Vagina (tissue), 2 donors: ENCODE measurements at regions not wholly inside any gene's neighbourhood (a gene's known extent, or its start where the extent isn't known, plus 50 kb on each side); places are given as distances from the start of the nearest gene placed in this dataset.
"Not testable (repeated sequence)": the region's sequence is repeated elsewhere in the genome, so short reads cannot be mapped to it uniquely, and the experiment has no call there.

ENCODE experiments used
- DNase-seq, 2 donors: peaks; one replicate each; pipeline ENCODE4 v3.0.0-alpha.2; 2017; ENCODE audit errors: extremely low spot score in 2 of 2
- H3K27ac ChIP-seq: fragments of 200-600 bp; sonication (generic); one replicate; pipeline ENCODE4 v1.5.1; 2019
- H3K27me3 ChIP-seq: fragments of 200-600 bp; sonication (generic); one replicate; pipeline ENCODE4 v1.5.1; 2019
- H3K36me3 ChIP-seq, 2 donors: fragments of 200-600 bp; sonication (generic); one replicate each; pipeline ENCODE4 v1.5.1; 2017 to 2019
- H3K4me1 ChIP-seq: fragments of 200-600 bp; sonication (generic); one replicate; pipeline ENCODE4 v1.5.1; 2019
- H3K4me3 ChIP-seq, 2 donors: fragments of 200-600 bp; sonication (generic); 1 replicate in 1 of 2; 2 replicates in 1 of 2; pipeline ENCODE4 v1.5.1; 2016 to 2019
- H3K9me3 ChIP-seq: fragments of 200-600 bp; sonication (generic); one replicate; pipeline ENCODE4 v1.5.1; 2019
- POLR2A ChIP-seq, 2 donors: fragments of 450-650 bp; IDR thresholded peaks; one replicate each; pipeline ENCODE4 v1.6.1; 2017; ENCODE audit warnings: antibody characterized with exemption in 2 of 2, mild to moderate bottlenecking in 2 of 2, moderate library complexity in 2 of 2
- POLR2AphosphoS5 ChIP-seq, 2 donors: sonication (generic); formaldehyde crosslinking; IDR thresholded peaks; one replicate each; pipeline ENCODE4 v1.9.0; 2017; ENCODE audit warnings: antibody characterized with exemption in 2 of 2, mild to moderate bottlenecking in 2 of 2, low read depth in 1 of 2; ENCODE audit not compliant: insufficient read depth in 1 of 2
- intact Hi-C: fragments of 100-400 bp; cut with DNase I; formaldehyde crosslinking; loops from one replicate; pipeline ENCODE4 v1.15.1; 2023
- TF ChIP-seq, protein P1 (sequence below), 3 experiments: fragments of 450-650 bp in 2 of 3; fragments of 200-600 bp in 1 of 3; sonication (generic) in 1 of 3; IDR thresholded peaks; one replicate each; pipeline ENCODE4 v1.5.1; 2017 to 2019; ENCODE audit warnings: antibody characterized with exemption in 3 of 3, mild to moderate bottlenecking in 2 of 3, moderate library complexity in 2 of 3

GRCh38 chr5:1985781-1986180 lies 103.1 kb upstream of the IRX4 start:
- no peaks in the 10 kb centered on the region for H3K9me3 ChIP-seq
- H3K27ac ChIP-seq, result no peak overlapping the region
- TF ChIP-seq, protein P1, sequence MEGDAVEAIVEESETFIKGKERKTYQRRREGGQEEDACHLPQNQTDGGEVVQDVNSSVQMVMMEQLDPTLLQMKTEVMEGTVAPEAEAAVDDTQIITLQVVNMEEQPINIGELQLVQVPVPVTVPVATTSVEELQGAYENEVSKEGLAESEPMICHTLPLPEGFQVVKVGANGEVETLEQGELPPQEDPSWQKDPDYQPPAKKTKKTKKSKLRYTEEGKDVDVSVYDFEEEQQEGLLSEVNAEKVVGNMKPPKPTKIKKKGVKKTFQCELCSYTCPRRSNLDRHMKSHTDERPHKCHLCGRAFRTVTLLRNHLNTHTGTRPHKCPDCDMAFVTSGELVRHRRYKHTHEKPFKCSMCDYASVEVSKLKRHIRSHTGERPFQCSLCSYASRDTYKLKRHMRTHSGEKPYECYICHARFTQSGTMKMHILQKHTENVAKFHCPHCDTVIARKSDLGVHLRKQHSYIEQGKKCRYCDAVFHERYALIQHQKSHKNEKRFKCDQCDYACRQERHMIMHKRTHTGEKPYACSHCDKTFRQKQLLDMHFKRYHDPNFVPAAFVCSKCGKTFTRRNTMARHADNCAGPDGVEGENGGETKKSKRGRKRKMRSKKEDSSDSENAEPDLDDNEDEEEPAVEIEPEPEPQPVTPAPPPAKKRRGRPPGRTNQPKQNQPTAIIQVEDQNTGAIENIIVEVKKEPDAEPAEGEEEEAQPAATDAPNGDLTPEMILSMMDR (IDR thresholded peaks at IDR 0.05), result no peak
- TF ChIP-seq POLR2A (IDR thresholded peaks at IDR 0.05) (no peak), POLR2AphosphoS5 (IDR thresholded peaks at IDR 0.05; ENCODE audit: insufficient read depth in 1 of 2, low read depth in 1 of 2) (no peak)
- H3K4me3 ChIP-seq, result no peak overlapping the region
- peak; percentile 52 to 87 for DNase-seq
- intact Hi-C loops, result no loop called here
- H3K4me1 ChIP-seq, result no peaks in the 10 kb centered on the region
- H3K36me3 ChIP-seq, result no peaks in the 10 kb centered on the region
- H3K27me3 ChIP-seq, result no peaks in the 10 kb centered on the region

- Histone ChIP-seq H3K36me3 (no peaks in the 10 kb centered on the region), H3K9me3 (no peaks in the 10 kb centered on the region), H3K27me3 (no peaks in the 10 kb centered on the region), H3K4me1 (no peaks in the 10 kb centered on the region), H3K27ac (no peak overlapping the region), H3K4me3 (no peak overlapping the region)
- TF ChIP-seq POLR2A (IDR thresholded peaks at IDR 0.05) (no peak), POLR2AphosphoS5 (IDR thresholded peaks at IDR 0.05; ENCODE audit: insufficient read depth in 1 of 2, low read depth in 1 of 2) (no peak)
- TF ChIP-seq, protein P1 (IDR thresholded peaks at IDR 0.05), result no peak
- intact Hi-C loops, result no loop called here
- DNase-seq, result peak; percentile 37 to 44
These were observed 101.4 kb upstream of the IRX4 start for GRCh38 chr5:1983919-1984695.

DNA sequence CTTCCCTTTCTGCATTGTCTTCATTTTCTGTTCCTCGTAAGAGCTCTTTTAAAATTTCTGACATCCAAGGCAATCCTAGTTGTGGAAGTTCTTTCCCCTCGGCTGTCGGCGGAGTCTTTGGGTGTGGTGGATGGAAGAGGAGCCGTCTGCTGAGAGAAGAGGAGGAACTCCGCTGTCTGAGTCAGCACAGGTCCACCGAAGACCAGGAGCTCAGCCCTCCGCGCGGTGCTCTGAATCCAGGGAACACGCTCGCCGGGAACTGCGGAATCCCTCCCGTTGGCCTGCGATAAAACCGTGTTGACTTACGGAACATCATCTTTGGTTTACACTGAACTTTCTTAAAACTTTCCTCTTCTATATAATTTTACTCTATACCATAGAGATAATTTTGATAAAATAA lies 100.7 kb upstream of the IRX4 start:
- intact Hi-C loops, result no loop called here
- peak in 1 of 2 donors; percentile 20 for DNase-seq
- no peak for TF ChIP-seq POLR2AphosphoS5 (IDR thresholded peaks at IDR 0.05; ENCODE audit: insufficient read depth in 1 of 2, low read depth in 1 of 2)
- no peak for TF ChIP-seq POLR2A (IDR thresholded peaks at IDR 0.05)
- TF ChIP-seq, protein P1 (IDR thresholded peaks at IDR 0.05), result no peak
- H3K36me3 ChIP-seq, result no peaks in the 10 kb centered on the region
- H3K27ac ChIP-seq, result no peak overlapping the region
- no peaks in the 10 kb centered on the region for H3K4me1 ChIP-seq
- no peaks in the 10 kb centered on the region for H3K27me3 ChIP-seq
- no peak overlapping the region for H3K4me3 ChIP-seq
- H3K9me3 ChIP-seq, result no peaks in the 10 kb centered on the region

DNA sequence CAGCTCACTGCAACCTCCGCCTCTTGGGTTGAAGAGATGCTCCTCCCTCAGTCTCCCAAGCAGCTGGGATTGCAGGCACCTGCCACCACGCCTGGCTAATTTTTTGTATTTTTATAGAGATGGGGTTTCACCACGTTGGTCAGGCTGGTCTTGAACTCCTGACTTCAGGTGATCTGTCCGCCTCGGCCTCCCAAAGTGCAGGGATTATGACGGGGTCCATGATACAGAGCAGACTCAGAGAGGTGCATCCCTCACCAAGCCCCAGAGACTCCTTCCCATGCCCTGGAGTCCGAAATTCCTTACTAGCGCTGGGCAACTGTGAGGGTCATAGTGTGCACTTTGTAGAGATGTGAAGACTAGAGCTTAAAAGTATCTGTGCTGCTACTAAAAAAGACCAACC lies 99.8 kb upstream of the IRX4 start:
- intact Hi-C loops, H3K27me3 ChIP-seq, H3K36me3 ChIP-seq, H3K4me1 ChIP-seq, H3K4me3 ChIP-seq, H3K9me3 ChIP-seq, H3K27ac ChIP-seq: not testable (repeated sequence)
- peak in 1 of 2 donors; percentile 37 for DNase-seq

DNA sequence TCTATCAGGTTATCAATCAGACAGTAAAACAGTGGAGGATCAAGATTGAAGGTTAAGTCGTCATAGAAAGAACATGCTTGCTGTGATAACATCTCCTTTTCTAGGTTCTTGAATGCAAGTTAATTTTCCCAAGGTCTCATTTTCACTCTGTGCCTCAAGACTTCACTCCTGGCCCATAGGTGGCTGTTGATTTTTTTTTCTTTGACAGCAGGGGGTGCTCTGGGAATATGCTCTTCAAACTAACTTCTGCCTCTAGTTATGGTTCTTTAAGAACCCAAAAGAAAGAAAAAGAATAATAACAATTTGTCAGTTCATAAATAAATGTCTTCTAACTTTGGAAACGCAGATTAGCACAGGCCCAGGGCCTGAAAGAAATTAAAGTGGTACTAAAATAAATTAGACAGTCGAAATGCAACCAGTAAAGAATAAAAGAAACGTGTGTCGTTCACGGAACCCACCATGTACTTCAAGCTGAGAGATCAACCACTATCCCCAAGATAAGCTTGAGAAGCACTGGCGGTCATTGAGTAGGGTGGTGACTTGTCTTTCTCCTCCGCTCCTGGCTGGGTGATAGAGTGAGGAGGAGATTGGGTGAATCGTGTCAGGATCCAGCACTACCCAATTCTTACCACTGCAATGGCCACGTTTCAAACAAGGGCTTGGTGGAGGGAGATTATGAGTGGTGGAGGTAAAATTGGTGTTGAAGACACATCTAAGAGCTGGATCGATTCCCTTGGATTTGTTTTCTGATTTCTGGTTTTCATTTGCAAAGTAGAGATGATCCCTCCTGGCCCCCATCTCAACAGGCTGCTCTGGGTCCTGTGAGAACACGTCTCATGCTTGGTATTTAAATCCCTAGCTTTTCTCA lies 93.4 kb upstream of the IRX4 start:
- no peaks in the 10 kb centered on the region for H3K27me3 ChIP-seq
- intact Hi-C loops, result no loop called here
- no peak overlapping the region for H3K4me3 ChIP-seq
- peaks cover 16% of the 10 kb centered on the region for H3K4me1 ChIP-seq
- H3K36me3 ChIP-seq, result no peaks in the 10 kb centered on the region
- peak in 1 of 2 donors; percentile 64 for DNase-seq
- TF ChIP-seq POLR2AphosphoS5 (IDR thresholded peaks at IDR 0.05; ENCODE audit: insufficient read depth in 1 of 2, low read depth in 1 of 2) (peak in 1 of 2 donors; percentile 35), POLR2A (IDR thresholded peaks at IDR 0.05) (no peak)
- TF ChIP-seq, protein P1 (IDR thresholded peaks at IDR 0.05), result peak in 2 of 3 experiments; percentile 23 to 40
- H3K9me3 ChIP-seq, result no peaks in the 10 kb centered on the region
- H3K27ac ChIP-seq, result no peak overlapping the region
